ENCODE measurements at regions not wholly inside any gene's neighbourhood (a gene's known extent, or its start where the extent isn't known, plus 50 kb on each side); places are given as distances from the start of the nearest gene placed in this dataset.

- Histone ChIP-seq H2AFZ (ENCODE audit: insufficient read depth, low read depth, low read length, poor library complexity, severe bottlenecking) (no peak overlapping the region), H3K27ac (ENCODE audit: low read depth in 1 of 2, low read length in 2 of 2) (no peak overlapping the region), H3K9ac (ENCODE audit: insufficient read depth, low read length, poor library complexity, severe bottlenecking) (no peak overlapping the region), H3K27me3 (ENCODE audit: control insufficient read depth in 2 of 2, insufficient read depth in 2 of 2, low read length in 2 of 2) (no peaks in the 10 kb centered on the region), H3K36me3 (replicated peaks in 1 of 2; ENCODE audit: control insufficient read depth in 1 of 2, insufficient read depth in 2 of 2, low read length in 2 of 2) (no peaks in the 10 kb centered on the region), H3K4me2 (replicated peaks; ENCODE audit: extremely low read depth, low read length, poor library complexity, severe bottlenecking) (no peak overlapping the region), H3K9me3 (replicated peaks in 1 of 2; ENCODE audit: control insufficient read depth in 1 of 2, insufficient read depth in 1 of 2, low read length in 2 of 2) (no peaks in the 10 kb centered on the region), H4K20me1 (ENCODE audit: insufficient read depth, low read length) (no peaks in the 10 kb centered on the region), H3K4me1 (ENCODE audit: control insufficient read depth in 1 of 2, insufficient read depth in 2 of 2, low read length in 2 of 2) (no peaks in the 10 kb centered on the region), H3K4me3 (replicated peaks in 1 of 3; ENCODE audit: low read depth in 2 of 3, low read length in 3 of 3) (no peak overlapping the region), H3K79me2 (ENCODE audit: insufficient read depth, low read length) (no peaks in the 10 kb centered on the region)
- TF ChIP-seq CTCF (IDR thresholded peaks at IDR 0.05), result no peak
- Mint-ChIP-seq H3K27me3 (ENCODE audit: low read depth in 3 of 3) (peaks cover 3 to 9% (median 7%) of the 10 kb centered on the region in 3 donors), H3K4me3 (no peak overlapping the region), H3K4me1 (peaks cover 12% of the 10 kb centered on the region), H3K9me3 (no peaks in the 10 kb centered on the region), H3K36me3 (no peaks in the 10 kb centered on the region), H3K27ac (no peak overlapping the region)
- WGBS (ENCODE audit: insufficient coverage), result no CpG with 5 or more reads among the region's 3 CpGs
- intact Hi-C loops (cut with micrococcal nuclease), result no loop called here
- no peak for DNase-seq
Observed at GRCh38 chr2:45241061-45241561, 231.9 kb upstream of the SIX2 start.

- H3K79me2 ChIP-seq (ENCODE audit: insufficient read depth, low read length), result no peaks in the 10 kb centered on the region
- Mint-ChIP-seq H3K27me3 (ENCODE audit: low read depth in 3 of 3) (peaks cover 0 to 7% (median 7%) of the 10 kb centered on the region in 3 donors), H3K4me1 (peaks cover 12% of the 10 kb centered on the region), H3K9me3 (no peaks in the 10 kb centered on the region), H3K4me3 (no peak overlapping the region), H3K27ac (no peak overlapping the region), H3K36me3 (no peaks in the 10 kb centered on the region)
- H3K4me3 ChIP-seq (replicated peaks in 1 of 3; ENCODE audit: low read depth in 2 of 3, low read length in 3 of 3), result no peak overlapping the region
- H2AFZ ChIP-seq (ENCODE audit: insufficient read depth, low read depth, low read length, poor library complexity, severe bottlenecking), result no peak overlapping the region
- H3K9me3 ChIP-seq (replicated peaks in 1 of 2; ENCODE audit: control insufficient read depth in 1 of 2, insufficient read depth in 1 of 2, low read length in 2 of 2), result no peaks in the 10 kb centered on the region
- no peaks in the 10 kb centered on the region for H3K27me3 ChIP-seq (ENCODE audit: control insufficient read depth in 2 of 2, insufficient read depth in 2 of 2, low read length in 2 of 2)
- no peak overlapping the region for H3K9ac ChIP-seq (ENCODE audit: insufficient read depth, low read length, poor library complexity, severe bottlenecking)
- no peak for DNase-seq
- WGBS (ENCODE audit: insufficient coverage), result 0% methylated on average over 2 of the region's 6 CpGs
- no peaks in the 10 kb centered on the region for H4K20me1 ChIP-seq (ENCODE audit: insufficient read depth, low read length)
- no peak overlapping the region for H3K27ac ChIP-seq (ENCODE audit: low read depth in 1 of 2, low read length in 2 of 2)
- intact Hi-C loops (cut with micrococcal nuclease), result no loop called here
- H3K36me3 ChIP-seq (replicated peaks in 1 of 2; ENCODE audit: control insufficient read depth in 1 of 2, insufficient read depth in 2 of 2, low read length in 2 of 2), result no peaks in the 10 kb centered on the region
- no peak for TF ChIP-seq CTCF (IDR thresholded peaks at IDR 0.05)
- no peak overlapping the region for H3K4me2 ChIP-seq (replicated peaks; ENCODE audit: extremely low read depth, low read length, poor library complexity, severe bottlenecking)
- H3K4me1 ChIP-seq (ENCODE audit: control insufficient read depth in 1 of 2, insufficient read depth in 2 of 2, low read length in 2 of 2), result no peaks in the 10 kb centered on the region
Observed at GRCh38 chr2:45237850-45238542, 228.7 kb upstream of the SIX2 start.

Data from CD14-positive monocyte (primary cell).